ENCODE measurements at regions not wholly inside any gene's neighbourhood (a gene's known extent, or its start where the extent isn't known, plus 50 kb on each side); places are given as distances from the start of the nearest gene placed in this dataset.

DNA sequence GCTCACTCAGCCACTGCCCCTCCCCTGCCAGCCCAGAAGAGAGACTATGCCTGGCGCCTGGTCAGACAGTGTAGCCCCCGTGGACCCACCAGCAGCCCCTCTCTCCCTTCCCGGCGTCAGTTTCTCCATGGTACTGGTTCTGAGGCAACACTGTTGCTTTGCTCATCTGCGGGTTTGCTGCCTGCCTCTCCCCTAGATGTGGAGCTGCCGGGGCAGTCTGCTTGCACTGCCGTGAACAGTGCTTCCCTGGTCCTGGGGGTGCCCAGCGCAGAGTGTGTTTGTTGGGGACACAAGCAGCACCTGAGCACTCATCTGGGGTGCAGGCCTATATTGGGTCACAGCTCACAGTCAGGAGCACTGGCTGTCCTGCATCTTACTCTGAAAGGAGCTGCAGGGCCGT, 309.9 kb downstream of the NDUFA10 start (continued):
- TF ChIP-seq, protein P1, sequence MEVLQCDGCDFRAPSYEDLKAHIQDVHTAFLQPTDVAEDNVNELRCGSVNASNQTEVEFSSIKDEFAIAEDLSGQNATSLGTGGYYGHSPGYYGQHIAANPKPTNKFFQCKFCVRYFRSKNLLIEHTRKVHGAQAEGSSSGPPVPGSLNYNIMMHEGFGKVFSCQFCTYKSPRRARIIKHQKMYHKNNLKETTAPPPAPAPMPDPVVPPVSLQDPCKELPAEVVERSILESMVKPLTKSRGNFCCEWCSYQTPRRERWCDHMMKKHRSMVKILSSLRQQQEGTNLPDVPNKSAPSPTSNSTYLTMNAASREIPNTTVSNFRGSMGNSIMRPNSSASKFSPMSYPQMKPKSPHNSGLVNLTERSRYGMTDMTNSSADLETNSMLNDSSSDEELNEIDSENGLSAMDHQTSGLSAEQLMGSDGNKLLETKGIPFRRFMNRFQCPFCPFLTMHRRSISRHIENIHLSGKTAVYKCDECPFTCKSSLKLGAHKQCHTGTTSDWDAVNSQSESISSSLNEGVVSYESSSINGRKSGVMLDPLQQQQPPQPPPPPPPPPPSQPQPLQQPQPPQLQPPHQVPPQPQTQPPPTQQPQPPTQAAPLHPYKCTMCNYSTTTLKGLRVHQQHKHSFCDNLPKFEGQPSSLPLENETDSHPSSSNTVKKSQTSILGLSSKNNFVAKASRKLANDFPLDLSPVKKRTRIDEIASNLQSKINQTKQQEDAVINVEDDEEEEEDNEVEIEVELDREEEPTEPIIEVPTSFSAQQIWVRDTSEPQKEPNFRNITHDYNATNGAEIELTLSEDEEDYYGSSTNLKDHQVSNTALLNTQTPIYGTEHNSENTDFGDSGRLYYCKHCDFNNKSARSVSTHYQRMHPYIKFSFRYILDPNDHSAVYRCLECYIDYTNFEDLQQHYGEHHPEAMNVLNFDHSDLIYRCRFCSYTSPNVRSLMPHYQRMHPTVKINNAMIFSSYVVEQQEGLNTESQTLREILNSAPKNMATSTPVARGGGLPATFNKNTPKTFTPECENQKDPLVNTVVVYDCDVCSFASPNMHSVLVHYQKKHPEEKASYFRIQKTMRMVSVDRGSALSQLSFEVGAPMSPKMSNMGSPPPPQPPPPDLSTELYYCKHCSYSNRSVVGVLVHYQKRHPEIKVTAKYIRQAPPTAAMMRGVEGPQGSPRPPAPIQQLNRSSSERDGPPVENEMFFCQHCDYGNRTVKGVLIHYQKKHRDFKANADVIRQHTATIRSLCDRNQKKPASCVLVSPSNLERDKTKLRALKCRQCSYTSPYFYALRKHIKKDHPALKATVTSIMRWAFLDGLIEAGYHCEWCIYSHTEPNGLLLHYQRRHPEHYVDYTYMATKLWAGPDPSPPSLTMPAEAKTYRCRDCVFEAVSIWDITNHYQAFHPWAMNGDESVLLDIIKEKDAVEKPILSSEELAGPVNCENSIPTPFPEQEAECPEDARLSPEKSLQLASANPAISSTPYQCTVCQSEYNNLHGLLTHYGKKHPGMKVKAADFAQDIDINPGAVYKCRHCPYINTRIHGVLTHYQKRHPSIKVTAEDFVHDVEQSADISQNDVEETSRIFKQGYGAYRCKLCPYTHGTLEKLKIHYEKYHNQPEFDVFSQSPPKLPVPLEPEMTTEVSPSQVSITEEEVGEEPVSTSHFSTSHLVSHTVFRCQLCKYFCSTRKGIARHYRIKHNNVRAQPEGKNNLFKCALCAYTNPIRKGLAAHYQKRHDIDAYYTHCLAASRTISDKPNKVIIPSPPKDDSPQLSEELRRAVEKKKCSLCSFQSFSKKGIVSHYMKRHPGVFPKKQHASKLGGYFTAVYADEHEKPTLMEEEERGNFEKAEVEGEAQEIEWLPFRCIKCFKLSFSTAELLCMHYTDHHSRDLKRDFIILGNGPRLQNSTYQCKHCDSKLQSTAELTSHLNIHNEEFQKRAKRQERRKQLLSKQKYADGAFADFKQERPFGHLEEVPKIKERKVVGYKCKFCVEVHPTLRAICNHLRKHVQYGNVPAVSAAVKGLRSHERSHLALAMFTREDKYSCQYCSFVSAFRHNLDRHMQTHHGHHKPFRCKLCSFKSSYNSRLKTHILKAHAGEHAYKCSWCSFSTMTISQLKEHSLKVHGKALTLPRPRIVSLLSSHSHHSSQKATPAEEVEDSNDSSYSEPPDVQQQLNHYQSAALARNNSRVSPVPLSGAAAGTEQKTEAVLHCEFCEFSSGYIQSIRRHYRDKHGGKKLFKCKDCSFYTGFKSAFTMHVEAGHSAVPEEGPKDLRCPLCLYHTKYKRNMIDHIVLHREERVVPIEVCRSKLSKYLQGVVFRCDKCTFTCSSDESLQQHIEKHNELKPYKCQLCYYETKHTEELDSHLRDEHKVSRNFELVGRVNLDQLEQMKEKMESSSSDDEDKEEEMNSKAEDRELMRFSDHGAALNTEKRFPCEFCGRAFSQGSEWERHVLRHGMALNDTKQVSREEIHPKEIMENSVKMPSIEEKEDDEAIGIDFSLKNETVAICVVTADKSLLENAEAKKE (CRISPR knock-in tag; IDR thresholded peaks at IDR 0.05): no peak
- TF ChIP-seq NANOG (IDR thresholded peaks at IDR 0.05; ENCODE audit: borderline replicate concordance) (no peak), ETS1 (IDR thresholded peaks at IDR 0.05) (no peak), EZH2phosphoT487 (IDR thresholded peaks at IDR 0.05; ENCODE audit: unreplicated experiment) (no peak)

DNA sequence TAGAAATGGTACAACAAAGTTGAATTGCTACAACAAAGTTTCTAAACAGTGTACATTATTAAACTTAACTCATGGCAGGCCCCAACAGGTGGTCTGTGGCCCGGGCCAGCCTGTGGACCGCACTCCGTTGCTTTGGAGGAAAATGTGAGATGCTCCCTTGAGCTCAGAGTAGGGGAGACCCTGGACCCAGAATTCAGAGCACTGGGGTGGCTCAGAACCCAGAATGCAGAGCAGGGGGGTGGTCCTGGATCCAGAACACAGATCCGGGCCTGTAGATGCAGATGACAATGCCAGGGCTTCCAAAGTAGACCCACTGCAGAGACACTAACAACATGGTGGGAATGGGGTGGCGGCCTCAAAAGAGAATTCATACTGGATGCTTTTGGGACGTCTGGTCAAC, 311.0 kb downstream of the NDUFA10 start:
- Histone ChIP-seq H3K4me2 (no peak overlapping the region), H3K79me2 (replicated peaks; ENCODE audit: insufficient read depth) (no peaks in the 10 kb centered on the region), H3K36me3 (ENCODE audit: insufficient read depth) (no peaks in the 10 kb centered on the region), H2AFZ (no peak overlapping the region), H3K4me3 (no peak overlapping the region), H3K27me3 (ENCODE audit: insufficient read depth) (no peaks in the 10 kb centered on the region), H3K9me2 (ENCODE audit: insufficient read depth) (peaks cover 3% of the 10 kb centered on the region; the same call in 1 of the 2 replicates), H3F3A (replicated peaks; ENCODE audit: low read depth) (no peaks in the 10 kb centered on the region), H4K20me1 (replicated peaks; ENCODE audit: insufficient read depth) (no peaks in the 10 kb centered on the region), H3K27ac (ENCODE audit: low read depth) (no peak overlapping the region), H3K4me1 (ENCODE audit: insufficient read depth) (no peaks in the 10 kb centered on the region)
- Mint-ChIP-seq H3K4me3 (no peak overlapping the region), H3K27ac (no peak overlapping the region), H3K9me3 (peaks cover 30% of the 10 kb centered on the region), H3K27me3 (ENCODE audit: insufficient read depth, low read depth, poor library complexity) (peaks cover 12% of the 10 kb centered on the region), H3K36me3 (ENCODE audit: low read depth) (peaks cover 18% of the 10 kb centered on the region), H3K4me1 (no peaks in the 10 kb centered on the region; the same call in 2 of the 3 replicates)
- ATAC-seq (no peak), DNase-seq (ENCODE audit: low spot score) (no peak)
- TF ChIP-seq EZH2phosphoT487 (IDR thresholded peaks at IDR 0.05; ENCODE audit: unreplicated experiment): no peak
- TF ChIP-seq, protein P1 (CRISPR knock-in tag; IDR thresholded peaks at IDR 0.05): no peak
- TF ChIP-seq JUNB (IDR thresholded peaks at IDR 0.05; ENCODE audit: unreplicated experiment): no peak
- TF ChIP-seq CTCF (conservative IDR thresholded peaks at IDR 0.05; ENCODE audit: low read depth in 2 of 2): no peak
- TF ChIP-seq STAT1 (IDR thresholded peaks at IDR 0.05; ENCODE audit: unreplicated experiment): no peak
